HCT116 (cell line): ENCODE measurements at regions not wholly inside any gene's neighbourhood (a gene's known extent, or its start where the extent isn't known, plus 50 kb on each side); places are given as distances from the start of the nearest gene placed in this dataset.

Experiments
- ATAC-seq: fragments of 200-7000 bp; cut with Tn5 transposase; 2 replicates; pipeline ENCODE4 v1.9.1; 2020; ENCODE audit warnings: mild to moderate bottlenecking, moderate library complexity
- BruUV-seq: library from RNA; stranded (reverse); fragments of 400-500 nt; replicated peaks from 2 replicates; lab custom pipeline; 2021; lab: Mats Ljungman, UMichigan
- CTCF ChIA-PET: fragments of 300-600 bp; sonication (Branson Sonifier 250); formaldehyde crosslinking; loops from one replicate; lab custom pipeline; 2021; ENCODE audit warnings: antibody characterized with exemption; lab: Charles Lee
- POLR2A ChIA-PET: fragments of 300-600, 350-600 bp; sonication (Branson Sonifier 250); formaldehyde crosslinking; loops from one replicate; lab custom pipeline; 2021; ENCODE audit warnings: antibody characterized with exemption; lab: Charles Lee
- RAD21 ChIA-PET, 2 experiments: fragments of 300-600 bp; sonication (Branson Sonifier 250); formaldehyde crosslinking; loops; one replicate each; lab custom pipeline; 2023; ENCODE audit warnings: low total read pairs in 2 of 2; ENCODE audit not compliant: uncharacterized antibody in 2 of 2, unreplicated experiment in 2 of 2, low non-redundant PET in 1 of 2; lab: Charles Lee
- DNase-seq: peaks from one replicate; pipeline ENCODE4 v3.0.0-alpha.2; 2010; ENCODE audit warnings: low read depth, low spot score
- H2AFZ ChIP-seq: fragments of 200-600 bp; shearing (Covaris generic), sonication (generic); 2 replicates; pipeline ENCODE4 v1.6.1; 2017; ENCODE audit warnings: low read depth, mixed run types, mixed read lengths, antibody characterized with exemption, low read length; ENCODE audit not compliant: poor library complexity, severe bottlenecking
- H3K27ac ChIP-seq: 2 replicates; pipeline ENCODE4 v1.5.1; 2012; ENCODE audit warnings: low read depth, low read length
- H3K27me3 ChIP-seq: fragments of 200-600 bp; sonication (generic); 2 replicates; pipeline ENCODE4 v1.6.1; 2016; ENCODE audit warnings: mixed run types, low read length, mixed read lengths; ENCODE audit not compliant: insufficient read depth
- H3K36me3 ChIP-seq, 2 experiments: fragments of 200-500 bp in 1 of 2; fragments of 200-600 bp in 1 of 2; sonication (Bioruptor generic) in 1 of 2; sonication (generic) in 1 of 2; 2 replicates each; pipeline versions ENCODE4 v1.5.1 to v1.6.1; 2014 to 2016; ENCODE audit warnings: low read length in 2 of 2, inconsistent platforms in 1 of 2, mixed read lengths in 1 of 2, mixed run types in 1 of 2; ENCODE audit not compliant: insufficient read depth in 2 of 2, control insufficient read depth in 1 of 2
- H3K4me1 ChIP-seq, 2 experiments: fragments of 200-600 bp in 1 of 2; sonication (generic) in 1 of 2; 2 replicates each; pipeline versions ENCODE4 v1.5.1 to v1.6.1; 2012 to 2017; ENCODE audit warnings: low read length in 2 of 2, inconsistent platforms in 1 of 2, mild to moderate bottlenecking in 1 of 2, mixed read lengths in 1 of 2, mixed run types in 1 of 2, moderate library complexity in 1 of 2; ENCODE audit not compliant: insufficient read depth in 2 of 2, control insufficient read depth in 1 of 2
- H3K4me2 ChIP-seq: fragments of 200-600 bp; sonication (generic); 2 replicates; pipeline ENCODE4 v1.6.1; 2017; ENCODE audit warnings: mixed run types, low read length, mixed read lengths
- H3K4me3 ChIP-seq, 2 experiments: fragments of 200-600 bp in 1 of 2; sonication (generic) in 1 of 2; replicated peaks in 1 of 2; 2 replicates each; pipeline ENCODE4 v1.5.1; 2011 to 2016; ENCODE audit warnings: low read length in 2 of 2, control low read depth in 1 of 2, low read depth in 1 of 2, mild to moderate bottlenecking in 1 of 2, mixed read lengths in 1 of 2, mixed run types in 1 of 2
- H3K79me2 ChIP-seq: fragments of 200-600 bp; sonication (generic); 2 replicates; pipeline ENCODE4 v1.6.1; 2017; ENCODE audit warnings: mild to moderate bottlenecking, mixed run types, low read length, moderate library complexity, mixed read lengths; ENCODE audit not compliant: insufficient read depth
- H3K9ac ChIP-seq: fragments of 200-600 bp; sonication (generic); 2 replicates; pipeline ENCODE4 v1.6.1; 2016; ENCODE audit warnings: low read length, mixed read lengths
- H3K9me2 ChIP-seq: fragments of 200-600 bp; sonication (generic), shearing (Covaris generic); 2 replicates; pipeline ENCODE4 v1.6.1; 2017; ENCODE audit warnings: mixed run types, mild to moderate bottlenecking, moderate library complexity; ENCODE audit not compliant: insufficient read depth
- H3K9me3 ChIP-seq, 2 experiments: fragments of 200-500 bp in 1 of 2; fragments of 200-600 bp in 1 of 2; sonication (Bioruptor generic) in 1 of 2; sonication (generic) in 1 of 2; 2 replicates each; pipeline ENCODE4 v1.6.1; 2014 to 2017; ENCODE audit warnings: low read length in 2 of 2, mixed read lengths in 2 of 2, inconsistent platforms in 1 of 2, low read depth in 1 of 2, mild to moderate bottlenecking in 1 of 2, mixed run types in 1 of 2, moderate library complexity in 1 of 2; ENCODE audit not compliant: control insufficient read depth in 1 of 2, insufficient read depth in 1 of 2
- H4K20me1 ChIP-seq: fragments of 200-600 bp; sonication (generic), shearing (Covaris generic); 2 replicates; pipeline ENCODE4 v1.6.1; 2017; ENCODE audit warnings: mixed run types, mild to moderate bottlenecking, moderate library complexity; ENCODE audit not compliant: insufficient read depth
- CEBPB ChIP-seq: IDR thresholded peaks from 2 replicates; pipeline ENCODE4 v1.6.1; 2012; ENCODE audit warnings: low read depth
- EGR1 ChIP-seq: IDR thresholded peaks from 2 replicates; pipeline ENCODE4 v1.6.1; 2012; ENCODE audit warnings: low read depth
- ELF1 ChIP-seq: IDR thresholded peaks from 2 replicates; pipeline ENCODE4 v1.6.1; 2012; ENCODE audit warnings: low read depth, borderline replicate concordance
- EZH2 ChIP-seq: fragments of 200-600 bp; sonication (generic); IDR thresholded peaks from 2 replicates; pipeline ENCODE4 v1.6.1; 2017; ENCODE audit warnings: antibody characterized with exemption, mixed run types
- EZH2phosphoT487 ChIP-seq: fragments of 200-600 bp; IDR thresholded peaks from 2 replicates; pipeline ENCODE4 v1.6.1; 2018; ENCODE audit warnings: antibody characterized with exemption, borderline replicate concordance
- FOSL1 ChIP-seq: IDR thresholded peaks from 2 replicates; pipeline ENCODE4 v1.6.1; 2012; ENCODE audit warnings: low read depth
- POLR2A ChIP-seq: IDR thresholded peaks from 2 replicates; pipeline ENCODE4 v1.7.0; 2011; ENCODE audit warnings: borderline replicate concordance; ENCODE audit not compliant: insufficient read depth, insufficient read length; ENCODE audit errors: extremely low read depth
- POLR2AphosphoS5 ChIP-seq: IDR thresholded peaks from 2 replicates; pipeline ENCODE4 v1.6.1; 2011; ENCODE audit warnings: mild to moderate bottlenecking, low read depth, low read length, moderate library complexity
- SP1 ChIP-seq: IDR thresholded peaks from 2 replicates; pipeline ENCODE4 v1.6.1; 2012; ENCODE audit warnings: low read depth
- SRF ChIP-seq: IDR thresholded peaks from 2 replicates; pipeline ENCODE4 v1.6.1; 2012; ENCODE audit warnings: low read depth
- YY1 ChIP-seq: IDR thresholded peaks from 2 replicates; pipeline ENCODE4 v1.6.1; 2011; ENCODE audit warnings: low read length, low read depth, moderate library complexity, mild to moderate bottlenecking; ENCODE audit not compliant: insufficient replicate concordance; ENCODE audit errors: extremely low read depth
- ZNF274 ChIP-seq: fragments of 200-500 bp; sonication (Bioruptor generic); IDR thresholded peaks from 2 replicates; pipeline ENCODE4 v1.6.1; 2014; ENCODE audit warnings: mild to moderate bottlenecking, low read depth, low read length, inconsistent platforms
- intact Hi-C: fragments of 100-400 bp; cut with micrococcal nuclease; formaldehyde crosslinking; loops from 2 replicates; pipeline ENCODE4 v1.10.0; 2022
- TF ChIP-seq, protein P1 (sequence below): IDR thresholded peaks from 2 replicates; pipeline ENCODE4 v1.6.1; 2012
- TF ChIP-seq, protein P2 (sequence below): IDR thresholded peaks from 2 replicates; pipeline ENCODE4 v1.6.1; 2011; ENCODE audit warnings: mild to moderate bottlenecking, low read length, moderate library complexity; ENCODE audit not compliant: insufficient replicate concordance; ENCODE audit errors: extremely low read depth
- TF ChIP-seq, protein P3 (sequence below): IDR thresholded peaks from 2 replicates; pipeline ENCODE4 v1.6.1; 2012
- TF ChIP-seq, protein P4 (sequence below), 3 experiments: fragments of 200-600 bp in 1 of 3; sonication (generic) in 1 of 3; IDR thresholded peaks in 2 of 3; conservative IDR thresholded peaks in 1 of 3; 2 replicates each; pipeline ENCODE4 v1.5.1; 2012 to 2017; ENCODE audit warnings: low read depth in 2 of 3, low read length in 2 of 3, antibody characterized with exemption in 1 of 3, borderline replicate concordance in 1 of 3, control low read depth in 1 of 3, mild to moderate bottlenecking in 1 of 3, mixed read lengths in 1 of 3, mixed run types in 1 of 3, moderate library complexity in 1 of 3; ENCODE audit not compliant: insufficient read depth in 1 of 3

DNA sequence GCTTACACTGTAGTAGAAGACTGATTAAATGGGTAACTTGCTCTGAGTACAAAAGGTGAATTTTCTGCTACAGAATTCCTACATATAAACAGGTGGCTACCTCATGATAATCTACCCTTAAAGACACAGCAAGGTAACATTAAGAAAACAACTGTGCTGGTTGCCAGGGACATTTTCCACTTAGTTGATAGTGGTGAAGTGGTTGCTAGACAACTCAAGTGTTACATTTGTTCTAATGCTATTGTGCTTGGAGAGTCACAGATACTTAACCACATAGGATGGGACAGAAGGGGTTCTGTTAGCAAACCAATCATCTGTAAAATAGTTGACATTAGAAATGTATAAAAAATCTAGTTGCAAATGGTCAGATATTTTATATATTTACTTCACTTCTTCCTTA is 870.3 kb upstream of the SEL1L start:
- no peak overlapping the region for H3K9ac ChIP-seq
- peaks cover 8 to 11% of the 10 kb centered on the region in 2 experiments; a peak in 2 of 4 replicates for H3K9me3 ChIP-seq
- no peaks in the 10 kb centered on the region for H3K79me2 ChIP-seq
- TF ChIP-seq YY1 (no peak), POLR2AphosphoS5 (no peak), POLR2A (no peak), EZH2 (no peak), ZNF274 (no peak), EGR1 (no peak), EZH2phosphoT487 (no peak), ELF1 (no peak), SRF (no peak), FOSL1 (no peak), CEBPB (no peak), SP1 (no peak)
- TF ChIP-seq, protein P1, sequence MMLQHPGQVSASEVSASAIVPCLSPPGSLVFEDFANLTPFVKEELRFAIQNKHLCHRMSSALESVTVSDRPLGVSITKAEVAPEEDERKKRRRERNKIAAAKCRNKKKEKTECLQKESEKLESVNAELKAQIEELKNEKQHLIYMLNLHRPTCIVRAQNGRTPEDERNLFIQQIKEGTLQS: no peak
- TF ChIP-seq, protein P2, sequence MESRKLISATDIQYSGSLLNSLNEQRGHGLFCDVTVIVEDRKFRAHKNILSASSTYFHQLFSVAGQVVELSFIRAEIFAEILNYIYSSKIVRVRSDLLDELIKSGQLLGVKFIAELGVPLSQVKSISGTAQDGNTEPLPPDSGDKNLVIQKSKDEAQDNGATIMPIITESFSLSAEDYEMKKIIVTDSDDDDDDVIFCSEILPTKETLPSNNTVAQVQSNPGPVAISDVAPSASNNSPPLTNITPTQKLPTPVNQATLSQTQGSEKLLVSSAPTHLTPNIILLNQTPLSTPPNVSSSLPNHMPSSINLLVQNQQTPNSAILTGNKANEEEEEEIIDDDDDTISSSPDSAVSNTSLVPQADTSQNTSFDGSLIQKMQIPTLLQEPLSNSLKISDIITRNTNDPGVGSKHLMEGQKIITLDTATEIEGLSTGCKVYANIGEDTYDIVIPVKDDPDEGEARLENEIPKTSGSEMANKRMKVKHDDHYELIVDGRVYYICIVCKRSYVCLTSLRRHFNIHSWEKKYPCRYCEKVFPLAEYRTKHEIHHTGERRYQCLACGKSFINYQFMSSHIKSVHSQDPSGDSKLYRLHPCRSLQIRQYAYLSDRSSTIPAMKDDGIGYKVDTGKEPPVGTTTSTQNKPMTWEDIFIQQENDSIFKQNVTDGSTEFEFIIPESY: no peak
- TF ChIP-seq, protein P3, sequence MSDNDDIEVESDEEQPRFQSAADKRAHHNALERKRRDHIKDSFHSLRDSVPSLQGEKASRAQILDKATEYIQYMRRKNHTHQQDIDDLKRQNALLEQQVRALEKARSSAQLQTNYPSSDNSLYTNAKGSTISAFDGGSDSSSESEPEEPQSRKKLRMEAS: no peak
- TF ChIP-seq, protein P4, sequence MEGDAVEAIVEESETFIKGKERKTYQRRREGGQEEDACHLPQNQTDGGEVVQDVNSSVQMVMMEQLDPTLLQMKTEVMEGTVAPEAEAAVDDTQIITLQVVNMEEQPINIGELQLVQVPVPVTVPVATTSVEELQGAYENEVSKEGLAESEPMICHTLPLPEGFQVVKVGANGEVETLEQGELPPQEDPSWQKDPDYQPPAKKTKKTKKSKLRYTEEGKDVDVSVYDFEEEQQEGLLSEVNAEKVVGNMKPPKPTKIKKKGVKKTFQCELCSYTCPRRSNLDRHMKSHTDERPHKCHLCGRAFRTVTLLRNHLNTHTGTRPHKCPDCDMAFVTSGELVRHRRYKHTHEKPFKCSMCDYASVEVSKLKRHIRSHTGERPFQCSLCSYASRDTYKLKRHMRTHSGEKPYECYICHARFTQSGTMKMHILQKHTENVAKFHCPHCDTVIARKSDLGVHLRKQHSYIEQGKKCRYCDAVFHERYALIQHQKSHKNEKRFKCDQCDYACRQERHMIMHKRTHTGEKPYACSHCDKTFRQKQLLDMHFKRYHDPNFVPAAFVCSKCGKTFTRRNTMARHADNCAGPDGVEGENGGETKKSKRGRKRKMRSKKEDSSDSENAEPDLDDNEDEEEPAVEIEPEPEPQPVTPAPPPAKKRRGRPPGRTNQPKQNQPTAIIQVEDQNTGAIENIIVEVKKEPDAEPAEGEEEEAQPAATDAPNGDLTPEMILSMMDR (IDR thresholded peaks at IDR 0.05 in 2 of 3, conservative IDR thresholded peaks at IDR 0.05 in 1 of 3; ENCODE audit: borderline replicate concordance in 1 of 3, insufficient read depth in 1 of 3, low read depth in 2 of 3, low read length in 2 of 3): no peak
- CTCF ChIA-PET: no interaction called here
- intact Hi-C loops: no loop called here
- H4K20me1 ChIP-seq: no peaks in the 10 kb centered on the region
- BruUV-seq: no TSS peak
- H3K27ac ChIP-seq: no peak overlapping the region
- H3K36me3 ChIP-seq: no peaks in the 10 kb centered on the region; a peak in 1 of 4 replicates
- RAD21 ChIA-PET: no interaction called here
- no peaks in the 10 kb centered on the region for H3K4me1 ChIP-seq
- no peak for DNase-seq
- H3K27me3 ChIP-seq: no peaks in the 10 kb centered on the region
- POLR2A ChIA-PET: no interaction called here
- H2AFZ ChIP-seq: no peak overlapping the region
- no peaks in the 10 kb centered on the region for H3K9me2 ChIP-seq
- H3K4me3 ChIP-seq: no peak overlapping the region
- no peak for ATAC-seq
- no peak overlapping the region for H3K4me2 ChIP-seq
